GM23248 (cell line): ENCODE measurements at regions not wholly inside any gene's neighbourhood (a gene's known extent, or its start where the extent isn't known, plus 50 kb on each side); places are given as distances from the start of the nearest gene placed in this dataset.

Experiments used
- EZH2 ChIP-seq: fragments of 200-600 bp; sonication (generic); IDR thresholded peaks from 2 replicates; pipeline ENCODE4 v1.6.1; 2018; ENCODE audit warnings: antibody characterized with exemption, mild to moderate bottlenecking; ENCODE audit not compliant: insufficient read depth, poor library complexity, severe bottlenecking
- EZH2phosphoT487 ChIP-seq: fragments of 200-600 bp; sonication (generic); IDR thresholded peaks from 2 replicates; pipeline ENCODE4 v1.6.1; 2018; ENCODE audit warnings: antibody characterized with exemption, moderate library complexity, mild to moderate bottlenecking, low read depth; ENCODE audit not compliant: insufficient read depth

- TF ChIP-seq EZH2 (no peak), EZH2phosphoT487 (no peak)
Observed at GRCh38 chr9:785997-786396, 55.5 kb upstream of the DMRT1 start.
